HepG2 (cell line): ENCODE measurements at regions not wholly inside any gene's neighbourhood (a gene's known extent, or its start where the extent isn't known, plus 50 kb on each side); places are given as distances from the start of the nearest gene placed in this dataset.

ENCODE experiments used
- ATAC-seq: fragments of 200-7000 bp; cut with Tn5 transposase; 3 replicates; pipeline ENCODE4 v1.9.1; 2020; ENCODE audit warnings: mild to moderate bottlenecking, moderate library complexity
- BruUV-seq: library from RNA; stranded (reverse); fragments of 400-500 nt; replicated peaks from 2 replicates; lab custom pipeline; 2021; lab: Mats Ljungman, UMichigan
- CTCF ChIA-PET: fragments of 300-600 bp; formaldehyde crosslinking; extraction: SDS; loops from one replicate; lab custom pipeline; 2021; ENCODE audit warnings: low total read pairs, inconsistent platforms, low intra/inter-chr PET ratio; lab: Yijun Ruan, JAX
- POLR2A ChIA-PET: fragments of 350-600 bp; sonication (Branson Sonifier 250); formaldehyde crosslinking; loops from one replicate; lab custom pipeline; 2020; ENCODE audit warnings: antibody characterized with exemption, inconsistent platforms; lab: Yijun Ruan, JAX
- DNase-seq: peaks from one replicate; pipeline ENCODE4 v3.0.0-alpha.2; 2015; ENCODE audit warnings: low spot score
- FAIRE-seq: peaks from 3 replicates; lab custom pipeline; 2011; peaks lifted over from hg19 to GRCh38; lab: Jason Lieb, UNC
- H2AFZ ChIP-seq: one replicate; pipeline ENCODE4 v1.6.1; 2011; ENCODE audit warnings: low read length, inconsistent platforms
- H3K27ac ChIP-seq: fragments of 300-600 bp; 3 replicates; pipeline ENCODE4 v1.8.0; 2011; ENCODE audit warnings: mixed run types, mild to moderate bottlenecking, mixed read lengths, low read length, inconsistent platforms; ENCODE audit not compliant: insufficient read depth; ENCODE audit errors: extremely low read length
- H3K27me3 ChIP-seq, 2 experiments: fragments of 200-600 bp in 1 of 2; 2 replicates in 1 of 2; 3 replicates in 1 of 2; pipeline versions ENCODE4 v1.6.0 to v1.8.0; 2011; ENCODE audit warnings: low read length in 2 of 2, mild to moderate bottlenecking in 2 of 2, moderate library complexity in 2 of 2, inconsistent platforms in 1 of 2; ENCODE audit not compliant: insufficient read depth in 2 of 2, control insufficient read depth in 1 of 2
- H3K36me3 ChIP-seq, 2 experiments: fragments of 200-600 bp in 1 of 2; replicated peaks in 1 of 2; 2 replicates in 1 of 2; 3 replicates in 1 of 2; pipeline versions ENCODE4 v1.5.1 to v1.8.0; 2011; ENCODE audit warnings: low read length in 2 of 2, inconsistent platforms in 1 of 2; ENCODE audit not compliant: insufficient read depth in 2 of 2, control insufficient read depth in 1 of 2
- H3K4me1 ChIP-seq: 2 replicates; pipeline ENCODE4 v1.5.1; 2012; ENCODE audit warnings: low read length, inconsistent platforms; ENCODE audit not compliant: insufficient read depth
- H3K4me2 ChIP-seq: 2 replicates; pipeline ENCODE4 v1.6.0; 2011; ENCODE audit warnings: low read depth, low read length, inconsistent platforms
- H3K4me3 ChIP-seq, 3 experiments: fragments of 200-600 bp in 1 of 3; sonication (generic), shearing (Covaris generic) in 1 of 3; replicated peaks in 1 of 3; 2 replicates each; pipeline ENCODE4 v1.5.1; 2011 to 2016; ENCODE audit warnings: low read length in 3 of 3, inconsistent platforms in 2 of 3, low read depth in 2 of 3, mild to moderate bottlenecking in 2 of 3, control low read depth in 1 of 3, mixed read lengths in 1 of 3; ENCODE audit not compliant: insufficient read depth in 1 of 3
- H3K79me2 ChIP-seq: one replicate; pipeline ENCODE4 v1.6.1; 2011; ENCODE audit warnings: low read length, inconsistent platforms; ENCODE audit not compliant: insufficient read depth
- H3K9ac ChIP-seq: 2 replicates; pipeline ENCODE4 v1.6.0; 2011; ENCODE audit warnings: mild to moderate bottlenecking, low read depth, low read length, inconsistent platforms; ENCODE audit not compliant: insufficient read depth
- H3K9me3 ChIP-seq: 2 replicates; pipeline ENCODE4 v1.5.1; 2012; ENCODE audit warnings: mild to moderate bottlenecking, low read length
- H4K20me1 ChIP-seq: 2 replicates; pipeline ENCODE4 v1.6.0; 2011; ENCODE audit warnings: inconsistent platforms, mild to moderate bottlenecking, low read length, moderate library complexity; ENCODE audit not compliant: insufficient read depth
- CBX1 ChIP-seq: IDR thresholded peaks from one replicate; pipeline ENCODE4 v1.6.1; 2016; ENCODE audit warnings: antibody characterized with exemption, low read depth
- ELF4 ChIP-seq: sonication (generic); formaldehyde crosslinking; IDR thresholded peaks from 2 replicates; pipeline ENCODE4 v1.5.0; 2020; ENCODE audit warnings: missing genetic modification reagents, mild to moderate bottlenecking, moderate library complexity, borderline replicate concordance
- FOSL1 ChIP-seq: sonication (generic); formaldehyde crosslinking; IDR thresholded peaks from 2 replicates; pipeline ENCODE4 v1.9.0; 2021; ENCODE audit warnings: missing genetic modification reagents, borderline replicate concordance
- KDM4B ChIP-seq: sonication (generic); formaldehyde crosslinking; IDR thresholded peaks from 2 replicates; pipeline ENCODE4 v1.4.0; 2020; ENCODE audit warnings: missing genetic modification reagents
- MIER3 ChIP-seq: IDR thresholded peaks from 2 replicates; pipeline ENCODE4 v1.6.1; 2016; ENCODE audit warnings: missing compliant biosample characterization, borderline replicate concordance
- MIXL1 ChIP-seq: IDR thresholded peaks from 2 replicates; pipeline ENCODE4 v1.6.1; 2016
- PCBP2 ChIP-seq: fragments of 200-400 bp; formaldehyde crosslinking; optimal IDR thresholded peaks from 2 replicates; pipeline ENCODE3; 2018; ENCODE audit warnings: low read length, low read depth; ENCODE audit not compliant: poor library complexity, severe bottlenecking
- PHF20 ChIP-seq: sonication (generic); formaldehyde crosslinking; IDR thresholded peaks from 2 replicates; pipeline ENCODE4 v1.5.0; 2020; ENCODE audit warnings: mild to moderate bottlenecking, missing genetic modification reagents
- SNAI1 ChIP-seq: sonication (generic); formaldehyde crosslinking; IDR thresholded peaks from 2 replicates; pipeline ENCODE4 v1.5.0; 2020; ENCODE audit warnings: mild to moderate bottlenecking, missing genetic modification reagents, borderline replicate concordance
- STAG1 ChIP-seq: sonication (generic); formaldehyde crosslinking; IDR thresholded peaks from 2 replicates; pipeline ENCODE4 v1.4.0; 2020; ENCODE audit warnings: missing genetic modification reagents
- ZMYM4 ChIP-seq: sonication (generic); formaldehyde crosslinking; IDR thresholded peaks from 2 replicates; pipeline ENCODE4 v1.8.1; 2023; ENCODE audit warnings: mild to moderate bottlenecking, missing genetic modification reagents
- ZNF317 ChIP-seq: sonication (generic); formaldehyde crosslinking; IDR thresholded peaks from 2 replicates; pipeline ENCODE4 v1.5.0; 2020; ENCODE audit warnings: mild to moderate bottlenecking, missing genetic modification reagents
- ZNF570 ChIP-seq: sonication (generic); formaldehyde crosslinking; IDR thresholded peaks from 2 replicates; pipeline ENCODE4 v1.4.0; 2020; ENCODE audit warnings: mild to moderate bottlenecking, missing genetic modification reagents, borderline replicate concordance
- ZNF773 ChIP-seq: sonication (generic); formaldehyde crosslinking; IDR thresholded peaks from 2 replicates; pipeline ENCODE4 v1.4.0; 2020; ENCODE audit warnings: missing genetic modification reagents, borderline replicate concordance
- WGBS: methylation state at CpG from one replicate; pipeline ENCODE4 v1.1.6; 2017; ENCODE audit warnings: low lambda C conversion rate; 5-methylcytosine and 5-hydroxymethylcytosine counted together
- in situ Hi-C: cut with HindIII; loops from 2 replicates; pipeline ENCODE4 v1.10.0; 2017; ENCODE audit warnings: low pct_unique_long_range_greater_than_20kb; ENCODE audit not compliant: extremely low pct_ligation_motif_present
- intact Hi-C: fragments of 100-400 bp; cut with micrococcal nuclease; formaldehyde crosslinking; loops from one replicate; pipeline ENCODE4 v1.10.0; 2022; ENCODE audit not compliant: unreplicated experiment
- TF ChIP-seq, protein P1 (sequence below), 2 experiments: sonication (generic) in 1 of 2; formaldehyde crosslinking in 1 of 2; IDR thresholded peaks; 2 replicates each; pipeline versions ENCODE4 v1.4.0 to v1.6.1; 2018 to 2020; ENCODE audit warnings: missing genetic modification reagents in 2 of 2, borderline replicate concordance in 1 of 2, low read depth in 1 of 2, mild to moderate bottlenecking in 1 of 2, missing biosample characterization in 1 of 2
- TF ChIP-seq, protein P2 (sequence below): sonication (generic); formaldehyde crosslinking; IDR thresholded peaks from 2 replicates; pipeline ENCODE4; 2020; ENCODE audit warnings: missing genetic modification reagents, mild to moderate bottlenecking, borderline replicate concordance
- TF ChIP-seq, protein P3 (sequence below): sonication (generic); formaldehyde crosslinking; IDR thresholded peaks from 2 replicates; pipeline ENCODE4 v1.4.0; 2020; ENCODE audit warnings: missing genetic modification reagents
- TF ChIP-seq, protein P4 (sequence below): sonication (generic); formaldehyde crosslinking; IDR thresholded peaks from 2 replicates; pipeline ENCODE4 v1.4.0; 2020; ENCODE audit warnings: missing genetic modification reagents, borderline replicate concordance

DNA sequence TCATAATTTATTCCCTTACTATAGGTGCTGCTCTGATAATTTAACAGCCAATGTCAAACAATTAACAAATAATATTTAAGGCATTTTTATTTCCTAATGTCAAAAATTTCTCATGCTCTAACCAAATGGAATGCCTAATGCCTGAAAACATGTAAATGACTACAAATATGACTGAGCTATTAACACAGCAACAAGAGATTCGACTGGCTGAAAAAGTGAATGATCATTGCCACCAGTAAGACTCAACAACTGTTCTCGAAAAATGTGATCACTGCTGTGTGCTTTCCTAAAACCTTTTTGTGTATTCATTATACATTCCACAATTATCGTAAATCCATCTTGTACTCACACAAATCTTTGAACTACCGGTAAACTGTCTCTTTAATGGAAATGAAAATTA, 118.7 kb downstream of the NPY start:
- Histone ChIP-seq H3K79me2 (no peaks in the 10 kb centered on the region), H2AFZ (no peak overlapping the region), H3K4me1 (no peaks in the 10 kb centered on the region), H3K9me3 (no peaks in the 10 kb centered on the region), H3K36me3 (no peaks in the 10 kb centered on the region), H3K9ac (no peak overlapping the region), H4K20me1 (no peaks in the 10 kb centered on the region), H3K4me3 (no peak overlapping the region), H3K27ac (no peak overlapping the region), H3K4me2 (no peak overlapping the region), H3K27me3 (no peaks in the 10 kb centered on the region)
- no TSS peak for BruUV-seq
- no peak for DNase-seq
- ATAC-seq = no peak
- intact Hi-C loops = loop anchor here (1.0 to 2.0 kb wide), 2 partner anchors 186 to 262 kb away; no protein-coding TSS in a partner anchor
- POLR2A ChIA-PET = no interaction called here
- FAIRE-seq = no peak
- CTCF ChIA-PET = interaction anchor here (1.2 to 1.4 kb wide), 2 partner anchors 185 to 263 kb away, joined by 10 to 11 read pairs; no protein-coding TSS in a partner anchor
- WGBS = 24% methylated on average over 4 of the region's 4 CpGs
- in situ Hi-C loops = loop anchor here (5.0 to 10.0 kb wide), 2 partner anchors 265 to 538 kb away; no protein-coding TSS in a partner anchor
- no peak for TF ChIP-seq PCBP2
- no peak for TF ChIP-seq ELF4
- TF ChIP-seq KDM4B (CRISPR knock-in tag) = no peak
- TF ChIP-seq, protein P1, sequence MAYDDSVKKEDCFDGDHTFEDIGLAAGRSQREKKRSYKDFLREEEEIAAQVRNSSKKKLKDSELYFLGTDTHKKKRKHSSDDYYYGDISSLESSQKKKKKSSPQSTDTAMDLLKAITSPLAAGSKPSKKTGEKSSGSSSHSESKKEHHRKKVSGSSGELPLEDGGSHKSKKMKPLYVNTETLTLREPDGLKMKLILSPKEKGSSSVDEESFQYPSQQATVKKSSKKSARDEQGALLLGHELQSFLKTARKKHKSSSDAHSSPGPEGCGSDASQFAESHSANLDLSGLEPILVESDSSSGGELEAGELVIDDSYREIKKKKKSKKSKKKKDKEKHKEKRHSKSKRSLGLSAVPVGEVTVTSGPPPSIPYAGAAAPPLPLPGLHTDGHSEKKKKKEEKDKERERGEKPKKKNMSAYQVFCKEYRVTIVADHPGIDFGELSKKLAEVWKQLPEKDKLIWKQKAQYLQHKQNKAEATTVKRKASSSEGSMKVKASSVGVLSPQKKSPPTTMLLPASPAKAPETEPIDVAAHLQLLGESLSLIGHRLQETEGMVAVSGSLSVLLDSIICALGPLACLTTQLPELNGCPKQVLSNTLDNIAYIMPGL (CRISPR knock-in tag; IDR thresholded peaks at IDR 0.05; ENCODE audit: borderline replicate concordance in 1 of 2, low read depth in 1 of 2) = no peak
- TF ChIP-seq, protein P2, sequence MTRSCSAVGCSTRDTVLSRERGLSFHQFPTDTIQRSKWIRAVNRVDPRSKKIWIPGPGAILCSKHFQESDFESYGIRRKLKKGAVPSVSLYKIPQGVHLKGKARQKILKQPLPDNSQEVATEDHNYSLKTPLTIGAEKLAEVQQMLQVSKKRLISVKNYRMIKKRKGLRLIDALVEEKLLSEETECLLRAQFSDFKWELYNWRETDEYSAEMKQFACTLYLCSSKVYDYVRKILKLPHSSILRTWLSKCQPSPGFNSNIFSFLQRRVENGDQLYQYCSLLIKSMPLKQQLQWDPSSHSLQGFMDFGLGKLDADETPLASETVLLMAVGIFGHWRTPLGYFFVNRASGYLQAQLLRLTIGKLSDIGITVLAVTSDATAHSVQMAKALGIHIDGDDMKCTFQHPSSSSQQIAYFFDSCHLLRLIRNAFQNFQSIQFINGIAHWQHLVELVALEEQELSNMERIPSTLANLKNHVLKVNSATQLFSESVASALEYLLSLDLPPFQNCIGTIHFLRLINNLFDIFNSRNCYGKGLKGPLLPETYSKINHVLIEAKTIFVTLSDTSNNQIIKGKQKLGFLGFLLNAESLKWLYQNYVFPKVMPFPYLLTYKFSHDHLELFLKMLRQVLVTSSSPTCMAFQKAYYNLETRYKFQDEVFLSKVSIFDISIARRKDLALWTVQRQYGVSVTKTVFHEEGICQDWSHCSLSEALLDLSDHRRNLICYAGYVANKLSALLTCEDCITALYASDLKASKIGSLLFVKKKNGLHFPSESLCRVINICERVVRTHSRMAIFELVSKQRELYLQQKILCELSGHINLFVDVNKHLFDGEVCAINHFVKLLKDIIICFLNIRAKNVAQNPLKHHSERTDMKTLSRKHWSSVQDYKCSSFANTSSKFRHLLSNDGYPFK (CRISPR knock-in tag) = no peak
- TF ChIP-seq, protein P3, sequence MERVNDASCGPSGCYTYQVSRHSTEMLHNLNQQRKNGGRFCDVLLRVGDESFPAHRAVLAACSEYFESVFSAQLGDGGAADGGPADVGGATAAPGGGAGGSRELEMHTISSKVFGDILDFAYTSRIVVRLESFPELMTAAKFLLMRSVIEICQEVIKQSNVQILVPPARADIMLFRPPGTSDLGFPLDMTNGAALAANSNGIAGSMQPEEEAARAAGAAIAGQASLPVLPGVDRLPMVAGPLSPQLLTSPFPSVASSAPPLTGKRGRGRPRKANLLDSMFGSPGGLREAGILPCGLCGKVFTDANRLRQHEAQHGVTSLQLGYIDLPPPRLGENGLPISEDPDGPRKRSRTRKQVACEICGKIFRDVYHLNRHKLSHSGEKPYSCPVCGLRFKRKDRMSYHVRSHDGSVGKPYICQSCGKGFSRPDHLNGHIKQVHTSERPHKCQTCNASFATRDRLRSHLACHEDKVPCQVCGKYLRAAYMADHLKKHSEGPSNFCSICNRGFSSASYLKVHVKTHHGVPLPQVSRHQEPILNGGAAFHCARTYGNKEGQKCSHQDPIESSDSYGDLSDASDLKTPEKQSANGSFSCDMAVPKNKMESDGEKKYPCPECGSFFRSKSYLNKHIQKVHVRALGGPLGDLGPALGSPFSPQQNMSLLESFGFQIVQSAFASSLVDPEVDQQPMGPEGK (CRISPR knock-in tag) = no peak
- no peak for TF ChIP-seq CBX1
- TF ChIP-seq ZNF773 (CRISPR knock-in tag) = no peak
- TF ChIP-seq MIER3 (CRISPR knock-in tag) = no peak
- TF ChIP-seq STAG1 (CRISPR knock-in tag) = no peak
- TF ChIP-seq MIXL1 = no peak
- no peak for TF ChIP-seq ZNF570 (CRISPR knock-in tag)
- TF ChIP-seq FOSL1 = no peak
- no peak for TF ChIP-seq ZNF317 (CRISPR knock-in tag)
- no peak for TF ChIP-seq PHF20 (CRISPR knock-in tag)
- TF ChIP-seq, protein P4, sequence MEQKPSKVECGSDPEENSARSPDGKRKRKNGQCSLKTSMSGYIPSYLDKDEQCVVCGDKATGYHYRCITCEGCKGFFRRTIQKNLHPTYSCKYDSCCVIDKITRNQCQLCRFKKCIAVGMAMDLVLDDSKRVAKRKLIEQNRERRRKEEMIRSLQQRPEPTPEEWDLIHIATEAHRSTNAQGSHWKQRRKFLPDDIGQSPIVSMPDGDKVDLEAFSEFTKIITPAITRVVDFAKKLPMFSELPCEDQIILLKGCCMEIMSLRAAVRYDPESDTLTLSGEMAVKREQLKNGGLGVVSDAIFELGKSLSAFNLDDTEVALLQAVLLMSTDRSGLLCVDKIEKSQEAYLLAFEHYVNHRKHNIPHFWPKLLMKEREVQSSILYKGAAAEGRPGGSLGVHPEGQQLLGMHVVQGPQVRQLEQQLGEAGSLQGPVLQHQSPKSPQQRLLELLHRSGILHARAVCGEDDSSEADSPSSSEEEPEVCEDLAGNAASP (CRISPR knock-in tag) = no peak
- no peak for TF ChIP-seq SNAI1 (CRISPR knock-in tag)
- no peak for TF ChIP-seq ZMYM4 (CRISPR knock-in tag)
